ENCODE measurements at regions not wholly inside any gene's neighbourhood (a gene's known extent, or its start where the extent isn't known, plus 50 kb on each side); places are given as distances from the start of the nearest gene placed in this dataset.

DNA sequence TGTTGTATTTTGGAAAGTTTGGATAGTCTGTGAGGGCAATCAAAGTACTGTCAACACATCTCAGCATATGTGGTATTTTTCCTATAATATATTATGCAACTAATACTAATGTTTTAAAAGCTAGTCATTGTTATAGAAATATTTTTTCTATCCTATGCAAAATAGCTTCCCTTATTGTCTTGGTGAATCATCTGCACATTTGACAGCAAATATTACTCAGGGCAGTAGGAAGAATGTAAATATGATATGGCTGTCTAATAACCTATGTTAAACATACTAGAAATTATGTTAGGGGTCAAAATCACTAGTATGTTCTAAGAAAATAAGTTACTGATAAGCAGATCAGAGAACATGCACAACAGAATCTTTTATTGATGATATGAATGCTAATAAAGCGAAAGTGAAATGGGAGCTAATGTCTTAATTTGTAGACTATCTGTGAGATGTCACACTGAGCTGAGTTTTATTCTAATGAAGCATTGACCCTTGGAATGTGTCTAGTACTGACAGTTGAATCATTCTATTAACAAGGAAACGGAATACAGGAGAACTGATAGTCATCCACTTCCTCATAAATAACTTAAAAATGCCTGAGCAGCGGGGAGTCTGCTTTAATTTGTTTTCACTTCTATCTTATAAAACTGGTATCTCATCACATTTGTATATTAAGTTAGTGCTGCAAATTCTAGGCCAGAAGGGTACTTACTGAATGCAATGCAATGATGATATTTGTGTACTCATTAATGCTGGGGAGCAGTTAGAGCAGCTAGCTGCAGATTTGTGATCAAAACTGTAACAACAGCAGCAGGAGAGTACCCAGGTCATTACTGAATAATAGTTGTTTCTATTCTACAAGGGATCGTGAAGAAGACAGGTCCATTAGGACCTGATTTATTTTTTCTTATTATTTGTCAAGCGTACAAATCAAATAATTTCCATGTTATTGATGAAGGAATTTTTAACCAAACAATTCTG, 440.3 kb upstream of the AADAT start:
- no peaks in the 10 kb centered on the region for H3K9me3 ChIP-seq (ENCODE audit: severe bottlenecking)
- H3K4me3 ChIP-seq (ENCODE audit: severe bottlenecking): no peak overlapping the region
- DNase-seq (ENCODE audit: low spot score) (no peak), ATAC-seq (ENCODE audit: low read depth) (peak; percentile 58; the same call in 2 of the 3 replicates)
- H3K27ac ChIP-seq (ENCODE audit: poor library complexity, severe bottlenecking): no peak overlapping the region
- H3K36me3 ChIP-seq (ENCODE audit: low read depth): no peaks in the 10 kb centered on the region
- no peak for TF ChIP-seq CTCF (IDR thresholded peaks at IDR 0.05; ENCODE audit: poor library complexity, severe bottlenecking)
- H3K27me3 ChIP-seq (ENCODE audit: insufficient read depth, poor library complexity, severe bottlenecking): no peaks in the 10 kb centered on the region
- H3K4me1 ChIP-seq (ENCODE audit: insufficient read depth, poor library complexity, severe bottlenecking): no peaks in the 10 kb centered on the region

DNA sequence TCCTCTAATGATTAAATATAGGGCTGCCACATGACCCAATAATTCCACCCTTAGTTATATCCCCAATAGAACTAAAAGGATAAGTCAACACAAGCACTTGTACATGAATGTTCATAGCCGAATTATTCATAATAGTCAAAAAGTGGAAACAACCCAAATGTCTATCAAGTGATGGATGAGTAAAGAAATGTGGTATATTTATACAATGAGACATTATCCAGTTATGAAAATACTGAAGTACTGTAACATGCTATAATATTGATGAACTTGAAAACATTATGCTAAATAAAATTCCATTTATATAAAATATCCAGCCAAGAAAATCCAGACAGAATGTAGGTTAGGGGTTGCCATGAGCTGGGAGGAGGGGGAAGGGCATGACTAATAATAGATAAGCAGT, 436.7 kb upstream of the AADAT start:
- no peak for TF ChIP-seq CTCF (IDR thresholded peaks at IDR 0.05; ENCODE audit: poor library complexity, severe bottlenecking)
- ATAC-seq (ENCODE audit: low read depth) (no peak), DNase-seq (ENCODE audit: low spot score) (no peak)

GRCh38 chr4:170522427-170522970, 432.7 kb upstream of the AADAT start:
- DNase-seq (ENCODE audit: low spot score): no peak
- Histone ChIP-seq H3K4me3 (ENCODE audit: severe bottlenecking) (no peak overlapping the region), H3K27ac (ENCODE audit: poor library complexity, severe bottlenecking) (no peak overlapping the region), H3K4me1 (ENCODE audit: insufficient read depth, poor library complexity, severe bottlenecking) (no peaks in the 10 kb centered on the region), H3K27me3 (ENCODE audit: insufficient read depth, poor library complexity, severe bottlenecking) (no peaks in the 10 kb centered on the region), H3K9me3 (ENCODE audit: severe bottlenecking) (no peaks in the 10 kb centered on the region), H3K36me3 (ENCODE audit: low read depth) (no peaks in the 10 kb centered on the region)
- TF ChIP-seq CTCF (IDR thresholded peaks at IDR 0.05; ENCODE audit: poor library complexity, severe bottlenecking): no peak
- no peak for ATAC-seq (ENCODE audit: low read depth)

More for the DNA sequence above, 436.7 kb upstream of the AADAT start:
- Histone ChIP-seq H3K27me3 (ENCODE audit: insufficient read depth, poor library complexity, severe bottlenecking) (no peaks in the 10 kb centered on the region), H3K4me3 (ENCODE audit: severe bottlenecking) (no peak overlapping the region), H3K9me3 (ENCODE audit: severe bottlenecking) (no peaks in the 10 kb centered on the region), H3K27ac (ENCODE audit: poor library complexity, severe bottlenecking) (no peak overlapping the region), H3K36me3 (ENCODE audit: low read depth) (no peaks in the 10 kb centered on the region), H3K4me1 (ENCODE audit: insufficient read depth, poor library complexity, severe bottlenecking) (no peaks in the 10 kb centered on the region)

- no peak overlapping the region for H3K4me3 ChIP-seq (ENCODE audit: severe bottlenecking)
- TF ChIP-seq CTCF (IDR thresholded peaks at IDR 0.05; ENCODE audit: poor library complexity, severe bottlenecking): no peak
- H3K36me3 ChIP-seq (ENCODE audit: low read depth): no peaks in the 10 kb centered on the region
- DNase-seq (ENCODE audit: low spot score) (no peak), ATAC-seq (ENCODE audit: low read depth) (no peak)
- H3K9me3 ChIP-seq (ENCODE audit: severe bottlenecking): no peaks in the 10 kb centered on the region
- no peak overlapping the region for H3K27ac ChIP-seq (ENCODE audit: poor library complexity, severe bottlenecking)
- no peaks in the 10 kb centered on the region for H3K27me3 ChIP-seq (ENCODE audit: insufficient read depth, poor library complexity, severe bottlenecking)
- no peaks in the 10 kb centered on the region for H3K4me1 ChIP-seq (ENCODE audit: insufficient read depth, poor library complexity, severe bottlenecking)
Measured at GRCh38 chr4:170497689-170498088, 407.9 kb upstream of the AADAT start.

DNA sequence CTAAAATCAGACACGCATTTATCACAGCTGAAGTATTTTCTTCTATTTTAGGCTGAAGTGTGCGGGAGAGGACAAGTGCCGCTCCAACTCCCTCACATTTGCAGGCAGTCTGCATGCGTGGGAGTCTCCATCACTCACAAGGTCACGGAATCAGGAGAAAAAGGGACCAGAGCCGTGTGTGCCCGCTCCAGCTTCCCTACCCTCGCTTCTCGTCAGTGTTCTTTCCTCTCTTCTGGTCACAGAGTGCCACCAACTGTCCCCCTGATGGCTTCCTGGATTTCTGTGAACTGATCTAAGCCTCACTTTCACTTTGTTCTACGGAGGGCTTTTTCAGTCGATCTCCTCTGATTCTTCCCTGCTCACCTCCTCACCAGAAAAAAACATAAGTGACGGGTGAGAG, 407.4 kb upstream of the AADAT start:
- Histone ChIP-seq H3K36me3 (ENCODE audit: low read depth) (no peaks in the 10 kb centered on the region), H3K9me3 (ENCODE audit: severe bottlenecking) (no peaks in the 10 kb centered on the region), H3K27ac (ENCODE audit: poor library complexity, severe bottlenecking) (no peak overlapping the region), H3K27me3 (ENCODE audit: insufficient read depth, poor library complexity, severe bottlenecking) (no peaks in the 10 kb centered on the region), H3K4me3 (ENCODE audit: severe bottlenecking) (no peak overlapping the region), H3K4me1 (ENCODE audit: insufficient read depth, poor library complexity, severe bottlenecking) (no peaks in the 10 kb centered on the region)
- no peak for TF ChIP-seq CTCF (IDR thresholded peaks at IDR 0.05; ENCODE audit: poor library complexity, severe bottlenecking)
- DNase-seq (ENCODE audit: low spot score) (no peak), ATAC-seq (ENCODE audit: low read depth) (no peak)
